H1 (cell line): ENCODE measurements at regions not wholly inside any gene's neighbourhood (a gene's known extent, or its start where the extent isn't known, plus 50 kb on each side); places are given as distances from the start of the nearest gene placed in this dataset.

ENCODE experiments used
- CHD1 ChIP-seq: IDR thresholded peaks from 2 replicates; pipeline ENCODE4 v1.6.1; 2012; ENCODE audit warnings: low read depth, low read length, improper control_type of control experiment
- E2F6 ChIP-seq: IDR thresholded peaks from 2 replicates; pipeline ENCODE4 v1.6.1; 2012; ENCODE audit warnings: inconsistent platforms
- GABPA ChIP-seq: IDR thresholded peaks from 2 replicates; pipeline ENCODE4 v1.6.1; 2011; ENCODE audit warnings: mild to moderate bottlenecking, low read length, moderate library complexity, borderline replicate concordance; ENCODE audit not compliant: insufficient read depth
- JUN ChIP-seq: IDR thresholded peaks from 2 replicates; pipeline ENCODE4 v1.6.1; 2011; ENCODE audit warnings: low read depth, mild to moderate bottlenecking, improper control_type of control experiment, low read length
- KDM1A ChIP-seq: fragments of 200-600, 300-600 bp; sonication (generic); IDR thresholded peaks from 2 replicates; pipeline ENCODE4 v1.7.1; 2016; ENCODE audit warnings: mild to moderate bottlenecking, low read length, borderline replicate concordance
- NANOG ChIP-seq: IDR thresholded peaks from 2 replicates; pipeline ENCODE4 v1.6.1; 2011; ENCODE audit warnings: low read length, low read depth, mild to moderate bottlenecking, inconsistent platforms; ENCODE audit not compliant: insufficient read depth, poor library complexity, severe bottlenecking
- POU5F1 ChIP-seq: IDR thresholded peaks from 2 replicates; pipeline ENCODE4 v1.6.1; 2011; ENCODE audit warnings: low read depth, mild to moderate bottlenecking, low read length, moderate library complexity
- RNF2 ChIP-seq: fragments of 200-900, 300-1000 bp; sonication (generic); IDR thresholded peaks from 2 replicates; pipeline ENCODE4 v1.7.1; 2016; ENCODE audit warnings: borderline replicate concordance, low read depth, mild to moderate bottlenecking, antibody characterized with exemption, low read length; ENCODE audit not compliant: poor library complexity, severe bottlenecking; ENCODE audit errors: missing control alignments
- SIRT6 ChIP-seq: IDR thresholded peaks from one replicate; pipeline ENCODE4 v1.7.1; 2012; ENCODE audit warnings: low read length, inconsistent platforms

GRCh38 chr22:49547751-49548239, 279.9 kb downstream of the BRD1 start (continued):
- TF ChIP-seq RNF2, result no peak
- TF ChIP-seq SIRT6, result no peak
- TF ChIP-seq CHD1, result no peak
- no peak for TF ChIP-seq GABPA
- no peak for TF ChIP-seq E2F6
- no peak for TF ChIP-seq KDM1A
- TF ChIP-seq NANOG, result no peak
- TF ChIP-seq JUN, result no peak
- TF ChIP-seq POU5F1, result no peak
